ENCODE measurements at regions not wholly inside any gene's neighbourhood (a gene's known extent, or its start where the extent isn't known, plus 50 kb on each side); places are given as distances from the start of the nearest gene placed in this dataset.

DNA sequence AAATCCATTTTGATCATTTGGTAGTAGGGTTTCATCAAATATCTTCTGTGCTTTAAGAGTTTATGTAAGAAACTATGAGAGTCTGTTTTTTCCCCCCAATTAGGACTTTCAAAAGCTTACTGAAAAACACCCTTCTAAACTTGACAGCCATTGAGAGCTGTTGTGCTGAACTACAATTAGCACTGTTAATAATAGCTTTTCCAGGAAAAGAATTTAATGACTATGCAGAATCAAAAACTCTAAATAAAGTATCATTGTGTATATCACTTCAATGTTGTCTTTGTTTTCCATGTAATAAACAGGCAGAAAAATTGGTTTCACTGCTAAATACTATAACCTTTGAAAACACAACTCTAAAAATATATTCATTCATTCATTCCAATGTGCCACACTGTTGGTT lies 121.4 kb upstream of the PDE5A start:
- Histone ChIP-seq H2AFZ (ENCODE audit: low read depth, low read length) (no peak overlapping the region), H3K4me2 (ENCODE audit: insufficient read depth, low read length) (no peak overlapping the region), H3K4me1 (replicated peaks in 1 of 2; ENCODE audit: control insufficient read depth in 2 of 2, insufficient read depth in 2 of 2, low read length in 2 of 2) (no peaks in the 10 kb centered on the region), H3K27ac (ENCODE audit: extremely low read depth, low read depth, low read length) (no peak overlapping the region), H3K9ac (ENCODE audit: insufficient read depth in 1 of 2, low read depth in 2 of 2, low read length in 2 of 2) (no peak overlapping the region), H3K79me2 (ENCODE audit: control insufficient read depth, insufficient read depth, low read length) (no peaks in the 10 kb centered on the region), H3K27me3 (ENCODE audit: control insufficient read depth in 2 of 2, insufficient read depth in 2 of 2, low read length in 2 of 2) (no peaks in the 10 kb centered on the region), H3K9me3 (replicated peaks; ENCODE audit: control insufficient read depth, insufficient read depth, low read depth, low read length) (no peaks in the 10 kb centered on the region), H3K9me1 (ENCODE audit: control insufficient read depth, insufficient read depth, low read length) (no peaks in the 10 kb centered on the region), H3K36me3 (ENCODE audit: control insufficient read depth, insufficient read depth, low read length) (no peaks in the 10 kb centered on the region), H4K20me1 (replicated peaks; ENCODE audit: control insufficient read depth, insufficient read depth, low read length) (no peaks in the 10 kb centered on the region), H3K4me3 (no peak overlapping the region)
- FAIRE-seq, result no peak
- no peak for DNase-seq (ENCODE audit: extremely low read depth in 1 of 4, low spot score in 3 of 4)
- no TSS peak for BruUV-seq (replicated peaks)
- CTCF ChIA-PET (ENCODE audit: low intra/inter-chr PET ratio), result no interaction called here
- intact Hi-C loops (cut with micrococcal nuclease) (no loop called here), in situ Hi-C loops (cut with MboI) (no loop called here)
- ATAC-seq, result no peak
- POLR2A ChIA-PET, result no interaction called here
- TF ChIP-seq ZNF780A (CRISPR knock-in tag; IDR thresholded peaks at IDR 0.05) (no peak), ZNF217 (CRISPR knock-in tag; IDR thresholded peaks at IDR 0.05) (no peak), ZNF175 (CRISPR knock-in tag; IDR thresholded peaks at IDR 0.05; ENCODE audit: low read depth) (no peak), GATAD2A (IDR thresholded peaks at IDR 0.05) (no peak), POLR2H (tag; IDR thresholded peaks at IDR 0.05; ENCODE audit: low read depth) (no peak), EP300 (IDR thresholded peaks at IDR 0.05; ENCODE audit: low read length) (no peak), ZNF79 (CRISPR knock-in tag; IDR thresholded peaks at IDR 0.05; ENCODE audit: low read depth) (no peak), YY1 (IDR thresholded peaks at IDR 0.05; ENCODE audit: borderline replicate concordance in 1 of 3, control insufficient read depth in 1 of 3, extremely low read depth in 1 of 3, insufficient read depth in 3 of 3, insufficient read length in 1 of 3, insufficient replicate concordance in 2 of 3, low read depth in 1 of 3, low read length in 2 of 3) (no peak), ZNF12 (CRISPR knock-in tag; IDR thresholded peaks at IDR 0.05) (no peak), ARNT (IDR thresholded peaks at IDR 0.05) (no peak), IRF2 (CRISPR knock-in tag; IDR thresholded peaks at IDR 0.05) (no peak)
- TF ChIP-seq, protein P1, sequence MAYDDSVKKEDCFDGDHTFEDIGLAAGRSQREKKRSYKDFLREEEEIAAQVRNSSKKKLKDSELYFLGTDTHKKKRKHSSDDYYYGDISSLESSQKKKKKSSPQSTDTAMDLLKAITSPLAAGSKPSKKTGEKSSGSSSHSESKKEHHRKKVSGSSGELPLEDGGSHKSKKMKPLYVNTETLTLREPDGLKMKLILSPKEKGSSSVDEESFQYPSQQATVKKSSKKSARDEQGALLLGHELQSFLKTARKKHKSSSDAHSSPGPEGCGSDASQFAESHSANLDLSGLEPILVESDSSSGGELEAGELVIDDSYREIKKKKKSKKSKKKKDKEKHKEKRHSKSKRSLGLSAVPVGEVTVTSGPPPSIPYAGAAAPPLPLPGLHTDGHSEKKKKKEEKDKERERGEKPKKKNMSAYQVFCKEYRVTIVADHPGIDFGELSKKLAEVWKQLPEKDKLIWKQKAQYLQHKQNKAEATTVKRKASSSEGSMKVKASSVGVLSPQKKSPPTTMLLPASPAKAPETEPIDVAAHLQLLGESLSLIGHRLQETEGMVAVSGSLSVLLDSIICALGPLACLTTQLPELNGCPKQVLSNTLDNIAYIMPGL (CRISPR knock-in tag; IDR thresholded peaks at IDR 0.05), result no peak
- TF ChIP-seq, protein P2, sequence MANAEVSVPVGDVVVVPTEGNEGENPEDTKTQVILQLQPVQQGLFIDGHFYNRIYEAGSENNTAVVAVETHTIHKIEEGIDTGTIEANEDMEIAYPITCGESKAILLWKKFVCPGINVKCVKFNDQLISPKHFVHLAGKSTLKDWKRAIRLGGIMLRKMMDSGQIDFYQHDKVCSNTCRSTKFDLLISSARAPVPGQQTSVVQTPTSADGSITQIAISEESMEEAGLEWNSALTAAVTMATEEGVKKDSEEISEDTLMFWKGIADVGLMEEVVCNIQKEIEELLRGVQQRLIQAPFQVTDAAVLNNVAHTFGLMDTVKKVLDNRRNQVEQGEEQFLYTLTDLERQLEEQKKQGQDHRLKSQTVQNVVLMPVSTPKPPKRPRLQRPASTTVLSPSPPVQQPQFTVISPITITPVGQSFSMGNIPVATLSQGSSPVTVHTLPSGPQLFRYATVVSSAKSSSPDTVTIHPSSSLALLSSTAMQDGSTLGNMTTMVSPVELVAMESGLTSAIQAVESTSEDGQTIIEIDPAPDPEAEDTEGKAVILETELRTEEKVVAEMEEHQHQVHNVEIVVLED (CRISPR knock-in tag; IDR thresholded peaks at IDR 0.05), result no peak
- TF ChIP-seq, protein P3, sequence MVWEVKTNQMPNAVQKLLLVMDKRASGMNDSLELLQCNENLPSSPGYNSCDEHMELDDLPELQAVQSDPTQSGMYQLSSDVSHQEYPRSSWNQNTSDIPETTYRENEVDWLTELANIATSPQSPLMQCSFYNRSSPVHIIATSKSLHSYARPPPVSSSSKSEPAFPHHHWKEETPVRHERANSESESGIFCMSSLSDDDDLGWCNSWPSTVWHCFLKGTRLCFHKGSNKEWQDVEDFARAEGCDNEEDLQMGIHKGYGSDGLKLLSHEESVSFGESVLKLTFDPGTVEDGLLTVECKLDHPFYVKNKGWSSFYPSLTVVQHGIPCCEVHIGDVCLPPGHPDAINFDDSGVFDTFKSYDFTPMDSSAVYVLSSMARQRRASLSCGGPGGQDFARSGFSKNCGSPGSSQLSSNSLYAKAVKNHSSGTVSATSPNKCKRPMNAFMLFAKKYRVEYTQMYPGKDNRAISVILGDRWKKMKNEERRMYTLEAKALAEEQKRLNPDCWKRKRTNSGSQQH (CRISPR knock-in tag; IDR thresholded peaks at IDR 0.05), result no peak

Data from K562 (cell line).